HUDEP-2 (cell line): ENCODE measurements at regions not wholly inside any gene's neighbourhood (a gene's known extent, or its start where the extent isn't known, plus 50 kb on each side); places are given as distances from the start of the nearest gene placed in this dataset.
A peak's percentile ranks its signal among the peaks of the same experiment; 100 is the strongest.
"Not testable (repeated sequence)": the region's sequence is repeated elsewhere in the genome, so short reads cannot be mapped to it uniquely, and the experiment has no call there.

ENCODE experiments used
- DNase-seq, 76 experiments: peaks; one replicate each; lab custom pipeline; 2025; ENCODE audit not compliant: unreplicated experiment in 76 of 76; lab: John Stamatoyannopoulos, UW

DNA sequence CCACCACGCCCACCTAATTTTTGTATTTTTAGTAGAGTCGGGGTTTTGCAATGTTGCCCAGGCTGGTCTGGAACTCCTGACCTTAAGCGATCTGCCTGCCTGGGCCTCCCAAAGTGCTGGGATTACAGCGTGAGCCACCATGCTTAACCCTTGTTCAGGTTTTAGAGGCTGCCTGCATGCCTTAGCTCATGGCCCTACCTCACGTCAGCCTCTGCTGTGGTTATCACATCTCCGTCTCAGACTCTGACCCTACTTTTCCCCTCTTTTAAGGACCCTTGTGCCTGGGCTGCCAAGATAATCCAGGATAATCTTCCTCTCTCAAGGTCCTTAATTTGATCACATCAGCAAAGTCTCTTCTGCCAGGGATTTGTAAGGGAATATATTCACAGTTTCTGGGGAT, 98.2 kb upstream of the PMAIP1 start:
- no peak for DNase-seq

DNA sequence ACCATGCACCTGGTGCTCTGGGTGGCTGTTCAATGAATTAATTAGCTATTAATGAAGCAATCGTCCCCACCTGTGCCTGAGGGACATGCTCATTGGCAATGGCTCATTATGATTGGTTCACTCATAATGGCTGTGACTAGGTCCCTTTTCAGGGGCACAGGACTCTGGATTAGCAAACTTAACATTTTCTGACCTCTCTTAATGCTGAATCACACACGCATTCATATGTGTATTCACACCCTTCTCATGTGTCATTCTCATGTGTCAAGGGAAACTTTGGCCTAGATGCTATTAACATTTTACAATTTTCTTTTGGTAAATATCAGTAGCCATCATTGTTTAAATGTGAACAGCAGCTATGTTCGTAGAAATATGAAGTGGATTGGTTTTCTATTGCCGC, 98.9 kb upstream of the PMAIP1 start:
- DNase-seq: no peak

DNA sequence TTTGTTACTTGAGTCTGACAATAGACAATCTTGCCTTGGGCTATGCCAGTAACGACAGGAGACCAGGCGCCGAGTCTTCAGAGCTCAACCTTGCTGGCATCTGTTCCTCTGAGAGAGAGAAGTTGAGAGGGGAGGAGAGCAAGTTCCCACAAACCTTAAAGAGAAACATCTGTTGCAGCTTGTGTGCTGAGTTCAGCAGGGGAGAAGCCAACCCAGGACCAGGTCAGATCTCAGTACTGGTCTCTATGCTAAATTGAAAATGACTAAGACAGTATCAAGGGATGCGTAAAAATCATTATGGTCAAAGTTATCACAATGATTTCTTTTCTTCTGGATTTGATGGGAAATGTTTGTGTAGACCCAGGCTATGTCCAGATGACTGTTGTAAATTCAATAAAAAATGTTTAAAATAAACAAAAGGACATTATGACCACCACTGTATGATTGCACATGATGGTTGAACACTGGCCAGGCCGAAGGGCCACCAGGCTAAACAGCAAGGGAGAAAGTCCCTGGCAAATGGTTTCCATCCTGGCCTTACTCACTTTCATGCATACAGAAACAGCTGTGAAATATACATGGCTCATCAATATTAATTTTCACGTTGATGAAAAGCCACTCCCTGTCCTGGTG, 100.3 kb upstream of the PMAIP1 start:
- no peak for DNase-seq

DNA sequence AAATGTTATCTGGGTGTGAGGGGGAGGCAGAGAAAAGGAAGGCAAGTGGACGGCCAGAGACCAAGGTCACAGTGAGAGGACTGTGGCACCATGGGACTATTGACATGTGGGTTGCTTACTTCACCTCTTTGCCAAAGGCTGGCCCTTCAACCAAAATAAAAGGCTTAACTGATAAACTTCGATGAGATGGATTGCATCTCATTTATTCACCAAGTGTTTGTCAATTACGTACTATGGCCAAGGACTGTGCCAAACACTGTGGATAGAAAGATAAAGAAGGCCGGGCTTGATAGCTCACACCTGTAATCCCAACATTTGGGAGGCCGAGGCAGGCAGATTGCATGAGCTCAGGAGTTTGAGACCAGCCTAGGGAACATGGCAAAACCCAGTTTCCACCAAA, 98.7 kb upstream of the CCBE1 start:
- DNase-seq: no peak

DNA sequence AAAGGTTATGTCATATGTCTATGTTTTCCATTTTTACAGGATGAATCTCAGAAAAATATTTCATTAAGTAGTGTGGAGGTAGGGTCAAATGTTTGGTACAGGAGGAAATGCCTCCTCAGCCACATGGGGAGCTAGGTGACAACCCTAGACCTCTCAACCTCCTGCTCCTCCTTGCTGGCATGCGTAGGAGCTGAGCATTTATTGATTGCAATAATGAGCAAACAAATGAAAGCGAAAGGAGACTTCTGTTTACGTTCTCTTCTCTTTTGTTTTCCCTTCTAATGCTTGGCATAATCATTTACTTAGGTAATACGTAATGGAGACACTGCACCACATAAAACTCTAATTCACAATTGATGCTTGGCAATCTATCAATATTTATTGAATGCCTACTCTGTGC, 95.1 kb upstream of the CCBE1 start:
- no peak for DNase-seq

DNA sequence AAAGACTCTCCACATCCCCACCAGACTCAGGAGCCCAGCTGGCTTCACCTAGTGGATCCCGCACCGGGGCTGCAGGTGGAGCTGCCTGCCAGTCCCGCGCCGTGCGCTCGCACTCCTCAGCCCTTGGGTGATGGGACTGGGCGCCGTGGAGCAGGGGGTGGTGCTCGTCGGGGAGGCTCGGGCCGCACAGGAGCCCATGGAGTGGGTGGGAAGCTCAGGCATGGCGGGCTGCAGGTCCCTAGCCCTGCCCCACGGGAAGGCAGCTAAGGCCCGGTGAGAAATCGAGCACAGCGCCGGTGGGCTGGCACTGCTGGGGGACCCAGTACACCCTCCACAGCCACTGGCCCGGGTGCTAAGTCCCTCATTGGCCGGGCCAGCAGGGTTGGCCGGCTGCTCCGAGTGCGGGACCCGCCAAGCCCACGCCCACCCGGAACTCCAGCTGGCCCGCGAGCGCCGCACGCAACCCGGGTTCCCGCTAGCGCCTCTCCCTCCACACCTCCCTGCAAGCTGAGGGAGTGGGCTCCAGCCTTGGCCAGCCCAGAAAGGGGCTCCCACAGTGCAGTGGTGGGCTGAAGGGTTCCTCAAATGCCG, 93.2 kb upstream of the CCBE1 start:
- not testable (repeated sequence) for DNase-seq

DNA sequence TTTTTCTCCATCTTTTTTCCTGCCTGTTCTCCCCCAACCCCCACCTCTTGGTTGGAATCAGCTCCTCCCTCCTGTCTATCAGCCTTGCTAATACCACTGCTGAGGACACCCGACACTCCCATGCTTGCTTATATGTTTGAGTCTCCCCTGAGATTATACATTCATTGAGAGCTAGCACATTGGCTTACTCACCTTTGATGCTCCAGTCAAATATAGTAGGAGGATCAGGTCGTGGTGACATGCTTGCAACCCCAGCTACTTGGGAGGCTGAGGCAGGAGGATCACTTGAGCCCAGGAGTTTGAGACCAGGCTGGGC, 91.5 kb upstream of the CCBE1 start:
- DNase-seq: no peak

DNA sequence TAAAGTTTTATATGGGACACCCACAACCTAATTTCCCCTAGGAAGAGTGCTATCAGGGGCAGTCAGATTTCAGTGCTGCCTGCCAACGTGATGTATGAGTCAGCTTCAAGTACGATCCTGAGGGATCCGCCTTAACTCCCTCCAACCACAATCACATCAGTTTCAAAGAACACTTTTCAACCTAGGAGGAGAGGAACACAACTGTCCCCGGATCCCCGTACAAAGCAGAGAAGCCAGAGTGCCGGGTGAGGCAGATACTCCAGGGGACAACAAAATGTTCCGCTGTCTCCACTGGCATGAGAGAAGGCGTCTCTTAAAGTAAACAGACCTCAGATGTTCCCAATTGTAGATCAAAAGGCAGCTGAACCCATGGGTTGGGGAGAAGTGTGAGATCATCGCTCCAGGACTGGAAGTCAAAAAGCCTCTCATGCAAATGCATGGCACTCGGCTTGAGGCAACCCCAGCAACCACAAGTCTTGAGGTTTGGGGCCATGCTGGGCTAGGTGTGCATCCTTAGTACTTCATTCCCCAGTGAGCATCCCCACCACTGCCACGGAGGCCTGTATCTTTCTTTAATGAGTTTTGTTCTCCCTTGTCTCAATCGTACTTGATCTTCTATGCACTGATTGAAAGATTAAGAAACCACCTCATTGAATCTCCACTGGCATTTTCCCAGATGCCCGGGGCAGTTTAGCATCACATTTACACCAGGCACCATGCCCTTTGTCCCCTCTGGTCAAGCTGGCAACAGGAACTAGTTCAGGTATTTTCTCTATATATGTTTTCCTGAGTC, 91.0 kb upstream of the CCBE1 start:
- peak in 2 of 76 experiments; percentile 6 to 8 for DNase-seq

DNA sequence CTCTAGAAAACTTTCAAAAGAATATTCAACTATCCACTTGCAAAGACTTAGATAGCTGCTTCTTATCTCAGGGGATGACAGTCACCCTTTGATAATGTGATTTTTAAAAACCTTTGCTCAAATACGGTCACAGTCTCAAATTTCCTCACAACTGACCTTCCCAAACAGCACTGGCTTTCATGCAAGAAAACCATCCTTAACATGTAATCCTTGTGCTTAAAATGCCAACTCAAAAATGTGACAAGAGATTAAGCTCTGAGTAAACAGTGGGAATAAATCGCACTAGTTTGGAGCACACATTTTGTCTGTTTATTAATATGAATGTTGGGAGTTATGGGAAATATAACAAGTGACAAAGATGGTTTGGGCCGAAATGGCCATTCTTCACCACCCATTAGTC, 87.5 kb upstream of the CCBE1 start:
- DNase-seq: no peak

DNA sequence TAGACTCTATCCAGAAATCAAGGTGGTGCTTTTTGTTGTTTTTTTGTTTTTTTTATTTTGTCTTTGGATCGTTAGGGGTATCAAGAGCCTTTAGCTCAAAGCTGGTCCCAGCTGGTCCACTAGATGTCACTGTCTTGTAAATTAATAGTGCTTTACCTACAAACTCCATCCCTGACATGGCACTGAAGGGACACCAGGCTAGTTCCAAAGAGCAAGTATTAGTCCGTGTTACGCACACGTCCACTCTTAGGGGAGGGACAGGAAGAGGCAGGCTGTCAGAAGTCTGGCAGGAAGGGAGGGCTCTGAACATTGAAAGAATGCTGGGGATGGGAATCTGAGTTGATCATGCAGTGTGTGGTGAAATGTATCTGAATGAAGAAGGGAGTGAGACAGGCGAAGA, 85.9 kb upstream of the CCBE1 start:
- peak in 18 of 76 experiments; percentile 1 to 60 (median 22) for DNase-seq

DNA sequence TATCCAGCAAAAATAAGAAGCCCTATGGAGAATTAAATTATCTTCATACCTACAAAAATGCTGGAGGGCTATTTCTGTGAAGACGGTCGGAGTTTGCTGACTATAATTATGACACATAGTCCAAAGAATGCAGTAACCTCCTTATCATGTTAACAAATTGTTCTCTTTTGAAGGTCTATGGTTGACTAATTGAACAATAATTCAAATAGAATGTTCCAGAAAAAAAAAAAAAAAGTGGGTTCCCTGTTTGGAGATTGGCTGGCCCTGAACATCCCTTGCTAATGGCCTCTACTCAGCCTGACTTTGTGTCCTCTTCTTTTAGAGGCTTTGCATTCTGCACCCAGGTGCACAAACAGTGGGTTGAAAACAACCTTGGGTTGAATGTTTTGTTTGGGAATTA, 82.8 kb upstream of the CCBE1 start:
- DNase-seq: no peak

DNA sequence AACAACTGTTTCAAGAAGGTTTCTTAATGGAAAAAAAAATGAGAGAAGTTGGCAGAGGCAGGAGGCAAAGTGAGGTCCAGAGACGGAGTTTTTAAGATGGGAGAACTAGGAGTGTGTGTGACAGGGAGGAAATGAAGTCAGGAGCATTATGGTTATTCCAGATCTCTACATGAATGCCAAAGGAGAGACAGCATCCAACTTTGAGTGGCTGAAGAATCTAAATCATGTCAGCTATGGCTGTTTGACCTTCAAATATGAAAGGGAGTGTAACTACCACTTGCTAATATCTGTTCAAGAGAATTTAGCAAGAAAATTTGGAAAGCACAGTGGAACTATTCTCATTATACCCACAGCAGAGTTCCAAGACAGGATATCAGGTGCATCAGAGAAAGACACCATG, 81.2 kb upstream of the CCBE1 start:
- DNase-seq: no peak

DNA sequence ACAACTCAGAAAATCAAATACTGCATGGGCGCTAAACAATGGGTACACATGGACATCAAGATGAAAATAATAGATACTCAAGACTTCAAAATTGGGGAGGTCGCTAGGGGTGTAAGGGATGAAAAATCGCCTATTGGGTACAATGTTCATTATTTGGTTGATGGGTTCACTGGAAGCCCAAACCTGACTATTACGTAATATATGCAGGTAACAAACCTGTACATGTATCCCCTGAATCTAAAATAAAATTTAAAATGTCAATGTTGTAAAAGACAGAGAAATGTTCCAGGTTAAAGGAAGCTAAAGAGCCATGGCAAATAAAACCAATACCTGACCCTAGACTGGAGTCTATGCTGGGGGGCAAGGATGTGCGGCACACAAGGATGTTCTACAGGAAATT, 80.4 kb upstream of the CCBE1 start:
- no peak for DNase-seq

DNA sequence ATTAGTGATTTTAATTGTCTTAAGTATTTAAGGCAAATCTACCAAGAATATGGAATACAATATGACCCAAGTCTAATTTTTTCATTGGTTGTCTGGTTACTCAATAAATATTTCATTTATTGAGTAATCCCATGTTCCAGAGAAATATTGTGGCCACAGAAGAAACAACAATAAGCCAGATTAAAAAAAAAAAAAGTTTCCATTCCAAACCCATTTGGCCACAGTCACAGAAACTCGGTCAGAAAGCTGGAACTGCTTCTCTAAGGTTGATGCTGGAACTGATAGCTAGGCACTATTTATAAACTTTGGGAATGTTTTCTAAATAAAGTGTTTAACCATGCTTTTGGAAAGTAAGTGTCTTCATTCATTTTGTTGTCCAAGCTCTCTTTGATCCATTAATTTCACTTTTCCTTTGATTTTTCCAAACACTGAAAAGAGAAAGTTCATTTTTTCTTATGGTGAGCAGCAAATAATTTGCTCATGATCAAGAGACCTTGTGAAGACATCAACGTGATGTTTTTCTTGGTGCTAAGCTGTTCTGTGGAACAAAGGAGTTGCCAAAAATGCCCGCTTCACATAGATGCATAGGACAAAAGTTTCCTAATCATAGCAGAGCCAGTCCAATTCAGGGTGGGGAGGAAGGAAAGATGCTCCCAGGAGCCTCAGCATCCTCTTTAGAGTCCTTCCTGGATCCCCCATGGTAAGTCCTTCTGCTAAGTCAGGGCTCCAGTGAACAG, 72.1 kb upstream of the CCBE1 start:
- no peak for DNase-seq

DNA sequence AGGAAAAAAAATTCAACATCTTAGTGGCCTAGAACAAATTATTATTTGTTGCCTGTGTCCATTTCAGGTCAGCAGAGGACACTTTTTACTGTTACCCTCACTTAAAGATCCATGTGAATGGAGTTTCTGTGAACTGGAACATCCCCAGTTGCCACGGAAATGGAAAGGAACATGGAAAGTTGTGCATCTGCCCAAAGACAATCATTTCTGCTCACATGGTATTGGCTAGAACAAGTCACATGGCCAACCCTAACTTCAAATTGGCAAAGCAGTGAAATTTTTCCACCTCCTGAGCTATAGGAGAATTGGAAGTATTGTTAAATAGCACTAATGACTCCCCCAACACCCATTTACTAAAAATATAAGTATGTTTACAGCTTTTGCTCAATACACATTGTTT, 71.2 kb upstream of the CCBE1 start:
- DNase-seq: no peak

DNA sequence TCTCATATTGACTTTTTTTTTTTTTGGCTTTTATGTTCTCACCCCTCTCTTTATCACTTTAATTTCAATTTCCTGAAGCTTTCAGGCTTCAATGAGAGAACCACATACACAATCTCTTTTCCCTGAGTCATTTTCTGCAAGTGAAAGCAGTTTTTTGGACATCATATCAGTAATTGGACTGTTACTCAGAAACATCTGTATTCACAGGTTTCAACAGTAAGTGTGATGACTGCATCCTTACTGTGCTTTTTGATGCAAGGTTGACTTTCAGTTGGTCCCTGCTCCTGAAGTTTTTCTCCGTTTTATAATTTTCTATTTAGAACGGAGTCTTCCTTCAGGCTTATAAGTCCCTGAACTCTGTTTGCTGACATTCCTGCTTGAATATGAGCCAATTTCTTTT, 70.5 kb upstream of the CCBE1 start:
- DNase-seq: no peak

DNA sequence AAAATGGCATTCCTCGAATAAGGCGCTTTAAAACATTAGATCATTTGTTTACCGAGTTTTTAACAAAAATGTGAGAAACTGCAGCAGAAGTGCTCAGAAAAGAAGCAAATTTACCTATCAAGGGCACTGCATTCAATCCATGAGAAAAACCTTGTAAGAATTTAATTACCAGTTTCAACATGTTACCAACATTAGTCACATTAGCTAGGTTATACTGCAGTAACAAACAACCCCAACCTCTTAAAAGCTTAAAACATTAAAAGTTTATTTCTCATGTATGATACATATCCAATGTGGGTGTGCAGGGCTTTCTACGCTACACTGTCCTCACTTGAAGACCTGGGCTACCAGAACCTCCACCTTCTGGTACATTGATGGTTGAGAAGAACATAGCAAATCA, 68.1 kb upstream of the CCBE1 start:
- no peak for DNase-seq

DNA sequence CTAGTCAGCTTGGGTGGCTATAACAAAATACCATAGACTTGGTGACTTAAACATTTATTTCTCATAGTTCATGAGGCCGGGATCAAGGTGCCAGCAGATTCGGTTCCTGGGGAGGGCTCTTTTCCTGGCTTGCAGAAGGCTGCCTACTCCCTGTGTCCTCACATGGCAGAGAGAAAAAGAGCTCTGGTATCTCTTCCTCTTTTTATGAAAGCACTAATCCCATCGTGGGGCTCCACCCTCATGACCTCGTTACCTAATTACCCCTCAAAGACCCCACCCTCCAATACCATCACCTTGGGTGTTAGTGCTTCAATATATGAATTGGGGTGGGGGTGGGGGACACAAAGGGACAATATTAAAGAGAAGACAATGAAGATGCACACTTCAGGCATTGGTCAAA, 67.1 kb upstream of the CCBE1 start:
- no peak for DNase-seq

DNA sequence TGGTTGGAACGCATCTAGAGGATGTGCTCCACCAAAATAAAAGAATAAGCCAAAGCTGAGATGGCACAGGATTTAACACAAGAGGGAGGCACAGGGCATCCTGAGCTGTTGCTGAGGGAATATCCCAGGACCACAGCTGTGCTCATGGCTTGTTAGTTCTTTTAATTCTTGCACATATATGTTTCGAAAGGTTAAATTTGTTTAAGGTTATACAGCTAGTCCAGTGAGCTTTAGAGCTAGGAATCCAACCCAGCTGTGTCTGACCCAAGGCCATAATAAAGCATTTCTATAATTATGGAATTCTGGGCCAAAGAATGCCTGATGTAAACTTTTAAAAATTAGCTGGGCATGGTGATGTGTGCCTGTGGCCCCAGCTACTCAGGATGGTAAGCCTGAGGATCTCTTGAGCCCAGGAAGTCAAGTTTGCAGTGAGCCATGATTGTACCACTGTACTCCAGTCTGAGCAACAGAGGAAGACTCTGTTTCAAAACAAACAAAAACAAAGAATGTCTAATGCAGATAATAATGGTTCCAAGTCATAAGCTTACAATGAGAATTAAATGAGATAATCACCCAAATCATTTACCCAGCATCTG, 66.4 kb upstream of the CCBE1 start:
- no peak for DNase-seq

DNA sequence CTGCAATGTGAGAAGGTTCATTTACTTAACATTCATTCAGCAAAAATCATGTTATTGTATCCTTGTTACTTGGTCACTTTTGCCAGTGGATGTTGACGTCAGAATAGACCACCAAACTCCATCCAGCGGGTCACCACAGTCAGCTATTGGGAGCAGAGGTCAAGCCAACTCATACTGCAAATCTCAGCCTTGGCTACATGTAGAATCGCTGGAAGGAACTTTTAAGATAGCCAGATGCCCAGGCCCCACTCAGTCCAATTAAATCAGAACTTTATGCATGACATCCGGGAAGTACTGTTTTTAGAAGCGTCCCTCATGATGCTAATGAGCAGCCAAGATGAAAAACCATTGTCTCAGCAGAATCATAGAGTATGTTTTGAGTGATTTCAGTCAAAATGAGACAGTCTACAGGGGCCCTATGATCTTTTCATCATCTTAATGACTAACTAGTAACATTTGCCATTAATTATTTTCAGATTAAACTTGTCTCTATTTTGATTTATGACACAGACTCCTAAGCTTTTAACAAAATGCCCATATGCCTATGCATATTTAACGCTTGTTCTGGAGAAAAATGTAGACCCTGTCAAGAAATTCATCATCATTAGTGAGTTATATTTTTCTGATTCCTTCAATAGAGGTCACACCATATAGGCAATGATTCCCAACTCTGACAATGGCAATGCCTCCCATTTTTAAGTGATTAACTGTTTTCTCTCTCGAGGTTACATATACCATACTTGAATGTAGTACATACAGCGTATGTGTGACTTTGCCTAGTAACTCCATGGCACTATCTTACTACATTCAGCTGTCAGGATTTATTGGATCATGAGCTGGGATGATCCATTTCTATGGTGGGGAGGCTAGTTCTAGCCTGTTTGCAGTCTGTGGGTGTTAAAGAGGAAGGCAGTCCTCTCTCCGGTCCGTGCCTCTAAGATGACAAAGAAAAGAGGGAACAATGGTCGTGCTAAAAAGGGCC, 63.7 kb upstream of the CCBE1 start:
- DNase-seq: no peak
